GM12873 (cell line): ENCODE measurements at regions not wholly inside any gene's neighbourhood (a gene's known extent, or its start where the extent isn't known, plus 50 kb on each side); places are given as distances from the start of the nearest gene placed in this dataset.
A peak's percentile ranks its signal among the peaks of the same experiment; 100 is the strongest.

Experiments
- TF ChIP-seq, protein P1 (sequence below): IDR thresholded peaks from 2 replicates; pipeline ENCODE4 v1.5.1; 2012; ENCODE audit warnings: low read depth, mild to moderate bottlenecking, moderate library complexity, low read length, control low read depth; ENCODE audit not compliant: insufficient read depth; ENCODE audit errors: missing control alignments

DNA sequence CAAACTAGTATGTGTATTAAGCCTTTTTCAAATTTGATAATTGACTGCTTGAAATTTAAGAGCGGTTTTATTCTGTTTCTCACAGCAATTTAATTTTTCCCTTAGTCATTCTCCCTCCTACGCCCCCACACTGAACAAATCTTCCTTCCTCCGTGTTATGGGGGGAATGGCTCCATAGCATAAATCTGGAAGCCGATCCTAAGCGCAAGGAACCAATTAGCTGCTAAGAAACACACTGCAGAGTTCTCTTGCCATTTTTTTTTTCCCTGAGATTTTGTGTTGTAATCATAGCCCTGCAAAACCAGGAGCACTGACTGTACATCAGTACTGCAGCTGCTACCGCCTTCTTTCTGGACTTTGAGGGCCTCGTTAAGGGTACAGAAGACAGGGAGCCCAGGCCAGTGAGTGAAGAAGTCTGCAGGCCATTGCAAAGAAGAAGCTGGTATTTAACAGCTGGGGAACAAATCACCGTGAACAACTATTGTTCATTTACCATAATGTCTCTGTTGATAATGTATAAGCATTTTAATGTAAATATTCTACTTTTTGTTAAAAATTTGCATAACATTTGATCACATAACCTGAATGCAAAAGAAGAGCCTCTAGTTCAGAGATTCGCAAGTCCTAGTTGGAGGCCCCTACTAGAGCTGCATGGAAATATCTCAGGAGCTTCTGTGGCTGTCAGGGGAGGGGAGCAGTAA lies 264.0 kb downstream of the LRATD1 start:
- TF ChIP-seq, protein P1, sequence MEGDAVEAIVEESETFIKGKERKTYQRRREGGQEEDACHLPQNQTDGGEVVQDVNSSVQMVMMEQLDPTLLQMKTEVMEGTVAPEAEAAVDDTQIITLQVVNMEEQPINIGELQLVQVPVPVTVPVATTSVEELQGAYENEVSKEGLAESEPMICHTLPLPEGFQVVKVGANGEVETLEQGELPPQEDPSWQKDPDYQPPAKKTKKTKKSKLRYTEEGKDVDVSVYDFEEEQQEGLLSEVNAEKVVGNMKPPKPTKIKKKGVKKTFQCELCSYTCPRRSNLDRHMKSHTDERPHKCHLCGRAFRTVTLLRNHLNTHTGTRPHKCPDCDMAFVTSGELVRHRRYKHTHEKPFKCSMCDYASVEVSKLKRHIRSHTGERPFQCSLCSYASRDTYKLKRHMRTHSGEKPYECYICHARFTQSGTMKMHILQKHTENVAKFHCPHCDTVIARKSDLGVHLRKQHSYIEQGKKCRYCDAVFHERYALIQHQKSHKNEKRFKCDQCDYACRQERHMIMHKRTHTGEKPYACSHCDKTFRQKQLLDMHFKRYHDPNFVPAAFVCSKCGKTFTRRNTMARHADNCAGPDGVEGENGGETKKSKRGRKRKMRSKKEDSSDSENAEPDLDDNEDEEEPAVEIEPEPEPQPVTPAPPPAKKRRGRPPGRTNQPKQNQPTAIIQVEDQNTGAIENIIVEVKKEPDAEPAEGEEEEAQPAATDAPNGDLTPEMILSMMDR, result no peak

DNA sequence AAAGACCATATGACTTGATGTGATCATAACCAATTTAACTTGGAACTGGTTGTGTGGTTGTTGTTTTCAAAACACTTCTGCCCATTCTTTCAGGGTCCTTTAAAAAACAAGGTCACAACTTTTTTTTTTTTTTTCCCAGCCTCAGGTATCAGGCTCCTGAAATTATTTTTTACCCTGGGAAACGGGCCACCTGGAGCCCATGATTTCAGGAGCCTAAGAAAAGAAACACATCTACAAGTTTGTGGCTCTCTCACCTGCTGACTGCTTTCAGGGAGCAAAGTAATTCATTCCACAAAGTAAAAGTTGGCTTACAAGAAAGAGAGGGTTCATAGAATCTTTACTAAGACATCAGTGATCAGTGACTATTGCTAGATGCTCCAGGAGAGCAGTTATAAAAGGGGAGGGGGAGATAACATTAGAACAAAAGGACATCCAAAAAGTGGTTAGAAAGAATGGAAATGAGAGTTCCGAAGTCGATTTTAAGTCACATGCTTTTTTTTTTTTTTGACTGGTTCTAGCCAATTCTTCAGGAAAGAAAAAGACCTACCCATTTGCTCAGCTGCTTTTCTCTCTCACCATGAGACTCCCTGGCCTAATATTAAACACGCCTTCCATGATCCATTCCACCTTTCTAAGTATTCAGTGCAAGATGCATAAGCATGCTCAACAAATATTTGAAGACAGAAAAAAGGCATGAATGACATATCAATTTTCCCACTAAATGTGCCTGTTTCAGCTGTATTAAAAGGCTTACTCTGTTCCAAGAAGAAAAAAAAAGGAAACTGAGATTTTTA lies 267.3 kb downstream of the LRATD1 start:
- TF ChIP-seq, protein P1, result no peak

DNA sequence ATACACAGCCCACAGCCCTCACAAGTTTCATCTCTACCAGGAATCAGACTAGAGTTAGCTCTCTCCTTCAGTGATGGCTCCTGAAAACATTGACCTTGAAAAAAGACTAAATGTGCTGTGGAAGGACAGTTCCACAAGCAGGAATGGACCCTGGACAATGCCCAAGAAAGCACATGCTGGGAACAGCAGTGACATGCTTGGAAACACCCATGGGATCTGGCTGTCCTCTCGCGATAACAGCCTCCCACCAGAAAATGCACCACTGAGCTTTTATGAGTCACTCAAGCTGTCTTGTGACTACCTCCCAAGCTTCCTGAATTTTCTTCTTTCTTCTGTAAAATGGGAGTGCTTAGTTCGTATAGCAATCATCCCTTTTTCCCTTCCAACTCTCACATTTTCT lies 269.2 kb downstream of the LRATD1 start:
- TF ChIP-seq, protein P1, result no peak

DNA sequence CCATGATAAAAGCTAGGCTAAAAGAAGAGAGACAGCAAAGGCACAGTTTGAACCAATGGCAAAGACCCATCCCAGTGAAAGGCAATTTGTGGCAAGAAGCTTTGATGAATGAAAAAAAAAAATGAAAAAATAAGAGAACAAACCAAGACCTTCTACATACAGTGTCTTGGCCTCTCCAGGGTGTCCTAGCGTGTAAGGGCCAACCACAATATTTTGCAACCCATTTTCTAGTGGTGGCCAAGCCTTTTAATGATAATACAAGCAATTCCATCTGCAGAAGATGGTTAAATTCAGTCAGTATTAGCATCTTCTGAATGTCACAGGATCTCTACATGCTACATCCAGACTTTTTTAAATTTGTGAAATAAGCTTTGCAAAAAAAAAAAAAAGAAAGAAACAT lies 270.4 kb downstream of the LRATD1 start:
- TF ChIP-seq, protein P1, result no peak

DNA sequence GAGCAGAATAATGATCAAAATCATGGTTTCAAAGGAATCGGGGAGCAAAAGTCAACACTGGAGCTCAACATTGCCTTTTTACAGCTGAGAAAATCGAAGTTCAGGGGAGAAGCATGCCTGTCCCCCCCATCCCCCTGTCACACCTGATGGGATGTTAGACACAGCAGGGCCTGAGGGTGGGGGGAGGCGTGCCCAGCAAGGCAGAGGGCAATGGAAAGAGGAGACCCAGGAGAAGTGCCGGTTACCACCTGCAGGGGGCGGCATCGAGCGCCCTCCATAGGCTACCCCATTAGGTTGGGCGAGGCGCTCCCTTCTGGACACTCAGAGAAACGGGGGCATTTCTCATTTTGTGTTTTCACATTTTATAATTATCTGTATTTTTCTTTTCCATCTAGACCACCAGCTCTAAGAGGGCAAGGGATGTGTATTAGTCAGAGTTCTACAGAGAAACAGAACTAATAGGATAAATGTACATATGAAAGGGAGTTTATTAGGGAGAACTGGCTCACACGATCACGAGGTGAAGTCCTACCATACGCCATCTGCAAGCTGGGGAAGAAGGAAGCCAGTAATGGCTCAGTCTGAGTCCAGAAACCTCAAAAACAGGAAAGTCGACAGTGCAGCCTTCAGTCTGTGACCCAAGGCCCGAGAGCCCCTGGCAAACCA lies 271.3 kb downstream of the LRATD1 start:
- TF ChIP-seq, protein P1, result peak; percentile 96

DNA sequence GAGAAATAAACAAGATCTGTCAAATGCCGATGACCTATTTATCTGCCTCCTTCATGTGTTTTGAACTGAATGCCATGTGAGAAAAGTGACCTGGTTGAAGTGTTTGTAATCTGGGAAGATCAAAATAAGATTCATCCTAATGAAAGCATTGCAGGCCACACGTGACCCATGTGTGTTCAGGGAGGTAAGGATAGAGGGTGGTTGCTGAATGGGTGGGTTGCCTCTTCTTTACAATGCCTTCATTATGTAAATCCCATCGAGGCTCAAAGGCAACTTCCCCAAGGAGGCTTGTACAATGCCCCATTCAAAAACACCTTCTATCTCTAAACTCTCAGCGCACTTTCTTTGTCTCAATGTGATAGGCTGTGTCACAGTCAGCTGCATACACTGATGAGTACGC lies 273.1 kb downstream of the LRATD1 start:
- TF ChIP-seq, protein P1, result no peak

DNA sequence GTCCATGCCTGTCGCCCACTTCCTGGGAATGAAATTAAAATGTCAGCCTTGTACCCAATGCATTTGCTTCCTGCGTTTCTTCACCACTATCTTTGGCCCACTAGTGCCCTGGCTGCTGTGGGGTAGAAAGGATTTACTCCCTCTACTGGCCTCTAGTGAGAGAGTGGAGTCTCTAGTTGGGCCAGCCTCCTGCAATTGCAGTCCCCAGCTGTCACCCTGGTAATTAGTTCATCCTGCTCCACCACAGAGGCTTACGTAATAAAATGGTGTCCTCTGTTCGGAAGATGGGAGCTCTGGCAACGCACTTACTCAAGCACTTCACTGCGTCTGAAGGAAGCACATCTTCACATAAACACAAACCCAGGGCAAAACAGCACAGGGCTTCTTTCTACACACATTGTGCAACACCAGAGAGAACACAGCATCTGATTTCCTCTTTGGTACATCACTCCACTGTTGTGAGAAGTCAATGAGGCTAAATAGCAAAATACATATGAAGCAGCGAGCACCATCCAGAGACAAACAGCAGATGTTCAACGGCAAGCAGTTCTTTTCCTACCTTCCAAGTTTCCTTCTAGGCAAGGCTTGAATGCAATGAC lies 274.6 kb downstream of the LRATD1 start:
- TF ChIP-seq, protein P1, result peak; percentile 40
